Activated naive CD4-positive, alpha-beta T cell treated with anti-CD3 and anti-CD28 coated beads for 36 hours (primary cell): ENCODE measurements at regions not wholly inside any gene's neighbourhood (a gene's known extent, or its start where the extent isn't known, plus 50 kb on each side); places are given as distances from the start of the nearest gene placed in this dataset.
"Not testable (repeated sequence)": the region's sequence is repeated elsewhere in the genome, so short reads cannot be mapped to it uniquely, and the experiment has no call there.

Source experiments
- CTCF ChIA-PET: fragments of 350-600 bp; sonication (Branson Sonifier 250); formaldehyde crosslinking; loops from one replicate; lab custom pipeline; 2021; ENCODE audit warnings: antibody characterized with exemption; lab: Charles Lee
- DNase-seq: peaks from one replicate; pipeline ENCODE4 v3.0.0-alpha.2; 2020
- H3K27ac Mint-ChIP-seq: one replicate; pipeline ENCODE4 v1.8.0; 2021; ENCODE audit warnings: mild to moderate bottlenecking, mixed read lengths
- H3K27me3 Mint-ChIP-seq: one replicate; pipeline ENCODE4 v1.8.0; 2021; ENCODE audit warnings: low read depth, mixed read lengths
- H3K36me3 Mint-ChIP-seq: one replicate; pipeline ENCODE4 v1.8.0; 2021; ENCODE audit warnings: low read depth, mixed read lengths
- H3K4me1 Mint-ChIP-seq: one replicate; pipeline ENCODE4 v1.8.0; 2021; ENCODE audit warnings: low read depth, mixed read lengths
- H3K4me3 Mint-ChIP-seq: one replicate; pipeline ENCODE4 v1.8.0; 2021; ENCODE audit warnings: mild to moderate bottlenecking, moderate library complexity, mixed read lengths
- H3K9me3 Mint-ChIP-seq: one replicate; pipeline ENCODE4 v1.8.0; 2021; ENCODE audit warnings: mixed read lengths
- intact Hi-C: fragments of 100-400 bp; cut with micrococcal nuclease; formaldehyde crosslinking; loops from one replicate; pipeline ENCODE4 v1.15.1; 2023

DNA sequence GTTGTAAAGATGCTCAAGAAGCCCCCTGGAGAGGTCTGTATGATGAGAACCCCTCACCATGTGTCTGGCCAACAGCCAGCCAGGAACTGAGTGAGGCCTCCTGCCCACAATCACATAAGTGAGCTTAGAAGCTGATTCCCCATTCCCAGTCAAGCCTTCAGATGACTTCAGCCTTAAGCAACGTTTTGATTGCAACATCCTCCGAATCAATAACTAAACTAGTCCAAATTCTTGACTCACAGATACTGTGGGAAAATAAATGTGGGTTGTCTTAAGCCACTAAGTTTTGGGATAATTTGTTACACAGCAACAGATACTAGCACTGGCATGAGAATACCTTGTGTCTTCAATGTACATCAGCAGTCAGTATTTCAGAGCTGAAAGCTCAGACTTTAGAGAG, 54.5 kb upstream of the HS3ST4 start:
- intact Hi-C loops, result no loop called here
- peaks cover 19% of the 10 kb centered on the region for H3K27me3 Mint-ChIP-seq
- no peak overlapping the region for H3K4me3 Mint-ChIP-seq
- no peaks in the 10 kb centered on the region for H3K36me3 Mint-ChIP-seq
- no peaks in the 10 kb centered on the region for H3K4me1 Mint-ChIP-seq
- H3K27ac Mint-ChIP-seq, result no peak overlapping the region
- CTCF ChIA-PET, result interaction anchor here (0.6 kb wide), 1 partner anchor 26 kb away, joined by 4 read pairs; no protein-coding TSS in a partner anchor
- no peak for DNase-seq
- no peaks in the 10 kb centered on the region for H3K9me3 Mint-ChIP-seq

DNA sequence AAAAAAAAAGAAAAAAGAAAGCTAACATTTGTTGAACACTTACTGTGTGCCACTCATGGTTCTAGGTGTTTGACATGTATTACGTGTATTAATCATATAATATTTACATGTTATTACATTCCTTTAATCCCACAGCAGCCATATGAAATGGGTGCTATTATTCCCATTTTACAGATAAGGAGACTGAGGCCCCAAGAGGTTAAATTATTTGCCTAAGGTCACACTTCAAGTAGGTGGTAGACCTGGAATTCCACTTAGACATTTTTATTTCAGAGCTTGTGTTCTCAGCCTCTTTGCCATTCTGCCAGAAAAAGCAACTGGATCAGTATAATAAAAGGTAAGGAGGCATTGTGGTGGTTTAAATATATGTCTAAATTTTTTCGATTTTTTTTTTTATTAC, 55.1 kb upstream of the HS3ST4 start:
- Mint-ChIP-seq H3K36me3 (no peaks in the 10 kb centered on the region), H3K9me3 (no peaks in the 10 kb centered on the region), H3K27ac (no peak overlapping the region), H3K27me3 (peaks cover 20% of the 10 kb centered on the region), H3K4me1 (no peaks in the 10 kb centered on the region), H3K4me3 (no peak overlapping the region)
- CTCF ChIA-PET, result no interaction called here
- intact Hi-C loops, result no loop called here
- DNase-seq, result no peak

DNA sequence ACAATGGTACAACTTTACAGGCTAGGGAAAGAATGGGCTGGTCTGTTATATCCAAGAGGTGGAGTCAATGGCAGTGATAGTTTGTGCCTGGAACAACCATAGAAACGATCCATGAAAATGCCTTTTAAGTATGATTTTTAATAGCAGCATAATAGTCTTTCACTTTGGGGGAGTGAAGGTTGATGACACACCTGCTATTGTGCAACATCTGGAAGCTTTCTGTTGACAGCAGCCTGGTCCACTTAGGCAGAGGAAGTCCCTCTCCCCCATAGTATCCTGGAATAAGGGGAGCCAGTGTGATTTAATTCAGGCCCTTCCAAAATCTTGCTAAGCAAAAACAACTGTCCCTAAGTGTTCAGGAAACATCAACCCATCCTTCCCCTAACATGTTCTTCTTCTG, 56.3 kb upstream of the HS3ST4 start:
- Mint-ChIP-seq H3K4me3 (no peak overlapping the region), H3K9me3 (no peaks in the 10 kb centered on the region), H3K4me1 (no peaks in the 10 kb centered on the region), H3K36me3 (no peaks in the 10 kb centered on the region), H3K27ac (no peak overlapping the region), H3K27me3 (peaks cover 22% of the 10 kb centered on the region)
- no peak for DNase-seq
- CTCF ChIA-PET, result no interaction called here
- intact Hi-C loops, result no loop called here

DNA sequence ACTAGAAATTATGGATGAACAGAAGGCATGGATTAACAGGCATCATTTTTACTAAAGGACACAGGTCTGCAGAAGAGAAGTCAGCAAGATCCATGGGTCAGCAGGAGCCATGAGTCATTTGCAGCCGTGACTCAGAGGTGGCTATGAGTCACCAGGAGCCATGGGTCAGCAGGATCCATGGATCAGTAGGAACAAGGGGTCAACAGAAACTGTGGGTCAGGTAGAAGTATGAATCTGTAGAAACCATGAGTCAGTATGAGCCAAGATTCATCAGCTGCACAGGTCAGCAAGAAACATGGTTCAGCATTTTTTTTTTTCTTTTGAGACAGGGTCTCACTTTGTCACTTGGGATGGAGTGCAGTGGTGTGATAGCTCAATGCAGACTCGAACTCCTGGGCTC, 58.2 kb upstream of the HS3ST4 start:
- peaks cover 17% of the 10 kb centered on the region for H3K27me3 Mint-ChIP-seq
- H3K4me1 Mint-ChIP-seq, result no peaks in the 10 kb centered on the region
- no peak overlapping the region for H3K27ac Mint-ChIP-seq
- DNase-seq, result no peak
- CTCF ChIA-PET, result no interaction called here
- intact Hi-C loops, result no loop called here
- H3K36me3 Mint-ChIP-seq, result no peaks in the 10 kb centered on the region
- H3K4me3 Mint-ChIP-seq, result no peak overlapping the region
- H3K9me3 Mint-ChIP-seq, result peaks cover 3% of the 10 kb centered on the region

DNA sequence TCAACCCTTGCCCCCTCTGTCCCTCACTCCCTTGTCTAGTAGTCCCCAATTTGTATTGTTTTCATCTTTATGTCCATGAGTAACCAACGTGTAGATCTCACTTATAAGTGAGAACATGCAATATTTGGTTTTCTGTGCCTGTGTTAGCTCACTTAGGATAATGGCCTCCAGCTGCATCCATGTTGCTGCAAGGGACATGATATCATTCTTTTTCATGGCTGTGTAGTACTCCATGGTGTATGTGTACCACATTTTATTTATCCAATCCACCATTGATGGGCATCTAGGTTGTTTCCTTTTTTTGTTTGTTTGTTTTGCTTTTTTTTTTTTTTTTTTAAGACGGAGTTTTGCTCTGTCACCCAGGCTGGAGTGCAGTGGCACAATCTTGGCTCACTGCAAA, 63.0 kb upstream of the HS3ST4 start:
- Mint-ChIP-seq H3K9me3 (peaks cover 3% of the 10 kb centered on the region), H3K4me3 (no peak overlapping the region), H3K27me3 (peaks cover 11% of the 10 kb centered on the region), H3K27ac (no peak overlapping the region), H3K4me1 (no peaks in the 10 kb centered on the region), H3K36me3 (no peaks in the 10 kb centered on the region)
- intact Hi-C loops, result no loop called here
- DNase-seq, result no peak
- CTCF ChIA-PET, result no interaction called here

DNA sequence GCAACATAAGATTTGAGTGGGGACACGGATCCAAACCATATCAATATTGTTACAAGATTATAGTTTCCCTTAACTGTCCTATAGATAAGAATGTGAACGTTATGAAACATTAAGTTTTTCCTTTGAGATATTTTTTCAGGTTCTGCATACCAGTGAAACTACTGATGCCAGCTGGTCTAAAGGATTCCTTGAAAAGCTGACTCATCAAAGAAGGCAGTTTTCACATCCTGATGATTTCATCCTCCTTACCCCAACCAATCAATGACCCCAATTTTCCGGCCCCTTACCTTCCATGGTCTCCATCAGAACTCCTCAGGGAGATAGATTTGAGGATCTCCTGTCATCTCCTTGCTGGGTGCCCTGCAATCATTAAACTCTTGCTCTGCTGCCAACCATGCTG, 64.1 kb upstream of the HS3ST4 start:
- Mint-ChIP-seq H3K27ac (no peak overlapping the region), H3K36me3 (no peaks in the 10 kb centered on the region), H3K27me3 (peaks cover 5% of the 10 kb centered on the region), H3K4me3 (no peak overlapping the region), H3K4me1 (no peaks in the 10 kb centered on the region), H3K9me3 (peaks cover 3% of the 10 kb centered on the region)
- CTCF ChIA-PET, result no interaction called here
- no peak for DNase-seq
- intact Hi-C loops, result no loop called here

DNA sequence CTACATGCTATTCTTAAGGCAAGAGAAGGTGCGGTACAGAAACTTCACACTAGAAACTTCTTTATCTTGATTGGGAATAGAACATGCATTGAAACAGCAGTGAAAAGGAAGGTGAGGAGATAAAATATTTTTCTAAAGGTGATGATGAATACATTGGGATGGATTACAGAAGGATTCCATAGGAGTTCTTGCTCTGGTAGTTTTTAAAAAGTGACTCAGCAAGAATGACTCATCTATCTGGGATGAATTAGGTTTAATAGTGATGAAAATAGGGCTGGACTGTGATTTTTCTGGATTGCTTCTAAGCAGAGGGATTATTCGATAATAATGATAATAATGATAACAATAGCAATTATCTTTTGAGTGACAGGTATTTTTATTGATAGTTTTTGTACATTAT, 65.6 kb upstream of the HS3ST4 start:
- intact Hi-C loops, result no loop called here
- no peak overlapping the region for H3K4me3 Mint-ChIP-seq
- H3K36me3 Mint-ChIP-seq, result no peaks in the 10 kb centered on the region
- H3K4me1 Mint-ChIP-seq, result no peaks in the 10 kb centered on the region
- no peaks in the 10 kb centered on the region for H3K27me3 Mint-ChIP-seq
- CTCF ChIA-PET, result no interaction called here
- DNase-seq, result no peak
- H3K9me3 Mint-ChIP-seq, result peaks cover 3% of the 10 kb centered on the region
- H3K27ac Mint-ChIP-seq, result no peak overlapping the region

DNA sequence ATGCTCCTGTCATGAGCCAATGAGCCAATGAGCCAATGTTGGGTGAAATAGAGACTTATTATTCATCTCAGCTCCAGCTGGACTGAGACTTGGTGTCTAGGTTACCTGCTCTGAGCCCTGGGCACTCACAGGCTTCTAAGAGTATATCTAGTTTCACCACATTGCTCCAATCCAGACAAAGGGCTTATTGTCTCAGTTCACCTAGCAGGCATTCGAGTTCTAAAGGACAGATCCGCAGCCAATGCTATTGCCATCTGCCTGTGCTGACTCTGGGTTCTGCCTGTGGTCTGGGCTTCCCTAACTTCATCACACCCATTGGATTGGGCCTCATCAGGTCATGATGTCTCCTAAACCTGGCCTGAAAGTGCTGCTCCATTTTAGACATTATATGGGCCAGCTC, 66.1 kb upstream of the HS3ST4 start:
- Mint-ChIP-seq H3K4me3 (no peak overlapping the region), H3K27ac (no peak overlapping the region), H3K27me3 (no peaks in the 10 kb centered on the region), H3K4me1 (no peaks in the 10 kb centered on the region), H3K36me3 (no peaks in the 10 kb centered on the region), H3K9me3 (peaks cover 3% of the 10 kb centered on the region)
- DNase-seq, result no peak
- intact Hi-C loops, result no loop called here
- CTCF ChIA-PET, result no interaction called here

DNA sequence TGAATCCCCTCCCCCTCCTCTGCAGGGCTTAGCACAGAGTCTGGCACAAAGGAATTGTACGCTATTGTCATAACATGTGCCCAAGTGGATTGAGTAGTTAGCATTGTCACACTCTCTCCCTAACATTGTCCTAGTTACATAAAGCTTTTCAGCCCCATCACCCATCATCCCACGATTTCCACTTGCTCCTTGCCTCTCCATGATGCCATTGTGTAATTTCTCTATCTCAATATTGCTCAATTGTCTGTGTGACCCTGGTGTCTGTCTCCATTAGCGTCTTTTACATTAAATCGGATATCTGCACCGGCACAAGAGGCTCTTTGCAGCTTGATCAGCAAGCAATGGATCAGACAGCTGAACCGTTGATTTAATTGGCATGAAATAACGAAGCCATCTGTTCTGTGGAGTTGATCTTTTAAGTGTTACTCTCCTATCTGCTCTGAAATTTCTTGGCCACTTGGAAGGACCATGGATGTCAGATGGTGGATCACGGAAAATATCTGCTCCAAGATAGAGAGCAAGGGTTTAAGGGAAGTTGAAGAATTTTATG, 77.0 kb upstream of the HS3ST4 start:
- Mint-ChIP-seq H3K4me3 (no peak overlapping the region), H3K36me3 (no peaks in the 10 kb centered on the region), H3K9me3 (no peaks in the 10 kb centered on the region), H3K4me1 (no peaks in the 10 kb centered on the region), H3K27me3 (peaks cover 13% of the 10 kb centered on the region), H3K27ac (no peak overlapping the region)
- intact Hi-C loops, result no loop called here
- CTCF ChIA-PET, result no interaction called here
- DNase-seq, result no peak

DNA sequence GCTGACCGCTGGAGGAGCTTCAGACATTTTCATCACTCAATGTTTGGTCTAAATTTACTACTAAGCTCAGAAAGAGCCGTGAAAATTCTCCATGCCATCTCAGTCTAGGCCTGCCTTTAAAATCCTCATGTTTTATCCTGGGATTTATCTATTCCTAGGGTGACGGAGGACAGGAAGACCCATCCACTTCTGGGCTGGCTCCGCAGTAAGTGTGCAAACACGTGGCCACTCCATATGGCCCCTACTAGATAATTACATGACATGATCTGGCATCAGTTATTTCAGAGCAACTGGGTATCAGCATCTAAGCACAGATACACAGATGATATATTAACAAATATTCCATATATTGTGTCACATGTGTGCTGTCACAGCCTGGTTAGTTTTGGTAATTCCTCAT, 77.8 kb upstream of the HS3ST4 start:
- CTCF ChIA-PET, result no interaction called here
- intact Hi-C loops, result no loop called here

DNA sequence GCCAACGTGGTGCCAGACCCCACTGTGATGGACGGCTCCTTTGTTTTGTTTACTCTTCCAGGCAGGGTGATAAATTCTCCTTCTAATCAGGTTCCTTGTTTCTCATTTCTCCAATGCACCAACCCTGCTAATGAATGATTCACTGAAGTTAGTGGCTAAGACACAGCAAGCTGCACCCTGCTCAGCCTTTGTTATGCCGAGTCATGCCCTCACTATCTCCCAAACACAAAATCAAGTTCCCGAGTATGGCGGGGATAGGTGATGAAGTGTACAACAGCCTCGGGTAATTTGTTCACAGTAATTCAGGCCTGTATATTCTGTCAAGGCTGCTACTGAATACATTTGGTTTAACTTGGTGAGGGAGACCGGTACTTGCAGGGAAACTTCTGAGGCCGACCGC, 83.8 kb upstream of the HS3ST4 start:
- CTCF ChIA-PET, result no interaction called here

More for the DNA sequence above, 77.8 kb upstream of the HS3ST4 start:
- H3K27me3 Mint-ChIP-seq, result peaks cover 13% of the 10 kb centered on the region
- H3K36me3 Mint-ChIP-seq, result no peaks in the 10 kb centered on the region
- no peak overlapping the region for H3K27ac Mint-ChIP-seq
- no peaks in the 10 kb centered on the region for H3K9me3 Mint-ChIP-seq
- H3K4me3 Mint-ChIP-seq, result no peak overlapping the region
- H3K4me1 Mint-ChIP-seq, result no peaks in the 10 kb centered on the region
- DNase-seq, result no peak

DNA sequence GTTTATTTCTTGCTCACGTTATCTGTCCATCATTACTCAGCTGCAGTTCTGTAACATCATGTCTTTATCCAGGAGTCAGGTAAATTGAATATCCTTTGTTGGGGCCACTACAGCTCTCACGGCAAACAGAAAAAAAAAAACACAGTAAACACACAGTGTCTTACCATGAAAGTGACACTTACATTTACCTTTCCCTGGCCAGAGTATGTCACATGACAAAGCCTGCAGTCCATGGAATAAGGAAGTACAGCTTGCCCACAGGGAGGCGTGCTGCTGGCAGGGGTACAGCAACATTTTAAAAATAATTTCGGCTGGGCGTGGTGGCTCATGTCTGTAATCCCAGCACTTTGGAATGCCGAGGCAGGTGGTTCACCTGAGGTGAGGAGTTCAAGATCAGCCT, 85.7 kb upstream of the HS3ST4 start:
- CTCF ChIA-PET, result no interaction called here
- no peaks in the 10 kb centered on the region for H3K36me3 Mint-ChIP-seq
- intact Hi-C loops, result no loop called here
- no peaks in the 10 kb centered on the region for H3K27me3 Mint-ChIP-seq
- no peak for DNase-seq
- H3K4me1 Mint-ChIP-seq, result no peaks in the 10 kb centered on the region
- H3K4me3 Mint-ChIP-seq, result no peak overlapping the region
- no peak overlapping the region for H3K27ac Mint-ChIP-seq
- H3K9me3 Mint-ChIP-seq, result peaks cover 1% of the 10 kb centered on the region

More for the DNA sequence above, 83.8 kb upstream of the HS3ST4 start:
- H3K4me3 Mint-ChIP-seq, result no peak overlapping the region
- H3K27me3 Mint-ChIP-seq, result no peaks in the 10 kb centered on the region
- intact Hi-C loops, result no loop called here
- H3K27ac Mint-ChIP-seq, result no peak overlapping the region
- H3K9me3 Mint-ChIP-seq, result no peaks in the 10 kb centered on the region
- H3K4me1 Mint-ChIP-seq, result no peaks in the 10 kb centered on the region
- H3K36me3 Mint-ChIP-seq, result no peaks in the 10 kb centered on the region
- no peak for DNase-seq

DNA sequence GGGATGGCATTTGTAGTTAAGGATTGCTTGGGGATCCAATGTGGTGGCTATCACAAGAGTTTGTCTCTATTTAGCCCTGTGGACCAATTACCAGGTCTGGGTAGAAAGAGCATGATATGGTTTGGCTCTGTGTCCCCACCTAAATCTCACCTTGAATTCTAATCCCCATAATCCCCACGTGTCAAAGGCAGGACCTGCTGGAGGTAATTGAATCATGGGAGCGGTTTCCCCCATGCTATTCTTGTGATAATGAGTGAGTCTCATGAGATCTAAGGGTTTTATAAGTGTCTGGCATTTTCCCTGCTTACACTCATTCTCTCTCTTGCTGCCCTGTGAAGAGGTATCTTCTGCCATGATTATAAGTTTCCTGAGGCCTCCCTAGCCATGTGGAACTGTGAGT, 86.4 kb upstream of the HS3ST4 start:
- no peak for DNase-seq
- Mint-ChIP-seq H3K9me3 (peaks cover 1% of the 10 kb centered on the region), H3K27me3 (no peaks in the 10 kb centered on the region), H3K36me3 (no peaks in the 10 kb centered on the region), H3K4me1 (no peaks in the 10 kb centered on the region), H3K27ac (no peak overlapping the region), H3K4me3 (no peak overlapping the region)
- intact Hi-C loops, result no loop called here
- CTCF ChIA-PET, result no interaction called here

DNA sequence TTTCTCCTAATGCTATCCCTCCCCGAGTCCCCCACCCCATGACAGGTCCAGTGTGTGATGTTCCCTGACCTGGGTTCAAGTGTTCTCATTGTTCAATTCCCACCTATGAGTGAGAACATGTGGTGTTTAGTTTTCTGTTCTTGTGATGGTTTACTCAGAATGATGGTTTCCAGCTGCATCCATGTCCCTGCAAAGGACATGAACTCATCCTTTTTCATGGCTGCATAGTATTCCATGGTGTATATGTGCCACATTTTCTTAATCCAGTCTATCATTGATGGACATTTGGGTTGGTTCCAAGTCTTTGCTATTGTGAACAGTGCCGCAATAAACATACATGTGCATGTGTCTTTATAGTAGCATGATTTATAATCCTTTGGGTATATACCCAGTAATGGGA, 90.5 kb upstream of the HS3ST4 start:
- H3K4me1 Mint-ChIP-seq, CTCF ChIA-PET, intact Hi-C loops, DNase-seq, H3K27me3 Mint-ChIP-seq, H3K4me3 Mint-ChIP-seq, H3K36me3 Mint-ChIP-seq, H3K27ac Mint-ChIP-seq, H3K9me3 Mint-ChIP-seq: not testable (repeated sequence)
